Fibroblast of upper back skin (primary cell): ENCODE measurements at regions not wholly inside any gene's neighbourhood (a gene's known extent, or its start where the extent isn't known, plus 50 kb on each side); places are given as distances from the start of the nearest gene placed in this dataset.
"Not testable (repeated sequence)": the region's sequence is repeated elsewhere in the genome, so short reads cannot be mapped to it uniquely, and the experiment has no call there.

Source experiments
- DNase-seq: peaks from one replicate; pipeline ENCODE4 v3.0.0-alpha.2; 2013

DNA sequence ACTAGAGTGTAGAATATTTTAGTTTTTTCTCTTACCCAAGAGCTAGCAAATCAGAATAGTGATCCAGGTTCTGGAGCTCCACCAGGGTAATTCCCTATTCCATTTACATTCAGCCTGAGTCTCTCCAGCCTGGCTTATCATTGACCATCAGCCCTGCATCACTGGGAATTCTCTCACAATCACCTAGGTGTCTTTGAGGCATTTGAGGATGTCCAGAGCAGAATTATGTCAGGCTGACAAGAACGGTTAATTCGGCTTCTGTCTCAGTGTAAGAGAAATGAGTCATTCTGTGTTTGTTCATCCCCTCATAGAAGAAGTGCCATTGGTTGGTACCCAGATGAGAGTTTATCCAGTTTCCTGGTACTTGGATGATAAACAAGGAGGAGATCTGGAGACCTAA is 180.5 kb downstream of the ZNF737 start:
- DNase-seq = no peak

DNA sequence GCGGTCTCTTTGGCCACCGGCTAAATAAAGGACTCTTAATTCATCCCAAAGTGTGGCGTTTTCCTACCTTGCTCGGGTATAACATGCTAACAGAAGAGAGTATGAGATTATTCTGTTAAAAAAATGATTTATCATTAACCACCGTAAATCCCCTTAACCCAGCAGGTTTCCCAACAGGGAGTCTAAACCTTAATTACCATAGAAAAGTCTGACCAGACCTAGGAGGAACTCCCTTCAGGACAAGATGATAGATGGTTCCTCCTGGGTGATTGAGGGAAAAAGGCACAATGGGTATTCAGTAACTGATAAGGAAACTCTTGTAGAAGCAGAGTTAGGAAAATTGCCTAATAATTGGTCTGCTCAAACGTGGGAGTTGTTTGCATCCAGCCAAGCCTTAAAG is 193.7 kb downstream of the ZNF737 start:
- no peak for DNase-seq

DNA sequence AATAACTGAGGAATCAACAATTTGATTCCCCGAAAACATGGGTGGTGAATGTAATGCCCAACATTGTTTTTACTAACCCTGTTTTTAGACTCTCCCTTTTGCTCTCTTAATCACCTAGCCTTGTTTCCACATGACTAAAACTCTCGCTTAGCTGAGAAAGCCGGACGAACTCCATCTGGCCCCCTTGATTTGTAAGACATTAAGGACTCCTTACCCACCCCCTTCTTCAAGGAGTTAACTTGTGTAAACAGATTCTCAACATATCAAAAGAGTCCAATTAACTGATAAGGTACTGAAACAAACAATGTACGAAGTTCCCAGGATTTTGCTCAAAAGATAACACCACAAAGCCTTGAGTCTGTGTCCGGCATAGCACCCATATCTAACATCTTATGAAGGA is 194.3 kb downstream of the ZNF737 start:
- not testable (repeated sequence) for DNase-seq

DNA sequence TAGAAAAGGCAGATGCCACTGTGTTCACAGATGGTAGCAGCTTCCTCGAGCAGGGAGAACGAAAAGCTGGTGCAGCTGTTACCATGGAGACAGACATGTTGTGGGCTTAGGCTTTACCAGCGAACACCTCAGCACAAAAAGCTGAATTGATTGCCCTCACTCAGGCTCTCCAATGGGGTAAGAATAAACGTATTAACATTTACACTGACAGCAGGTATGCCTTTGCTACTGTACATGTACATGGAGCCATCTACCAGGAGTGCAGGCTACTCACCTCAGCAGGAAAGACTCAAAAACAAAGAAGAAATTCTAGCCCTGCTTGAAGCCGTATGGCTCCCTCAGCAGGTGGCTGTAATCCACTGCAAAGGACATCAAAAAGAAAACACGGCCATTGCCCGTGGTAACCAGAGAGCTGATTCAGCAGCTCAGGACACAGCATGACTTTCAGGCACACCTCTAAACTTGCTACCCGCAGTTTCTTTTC is 197.7 kb downstream of the ZNF737 start:
- DNase-seq = no peak

DNA sequence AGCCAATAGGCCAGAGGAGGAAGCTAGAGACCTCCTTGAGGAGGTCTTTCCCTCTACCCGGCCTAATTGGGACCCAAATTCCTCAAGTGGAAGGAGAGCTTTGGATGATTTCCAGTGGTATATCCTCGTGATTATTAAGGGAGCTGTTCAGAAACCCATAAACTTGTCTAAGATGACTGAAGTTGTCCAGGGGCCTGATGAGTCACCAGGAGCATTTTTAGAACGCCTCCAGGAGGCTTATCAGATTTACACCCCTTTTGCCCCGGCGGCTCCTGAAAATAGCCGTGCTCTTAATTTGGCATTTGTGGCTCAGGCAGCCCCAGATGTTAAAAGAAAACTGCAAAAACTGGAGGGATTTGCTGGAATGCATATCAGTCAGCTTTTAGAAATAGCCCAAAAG is 198.1 kb downstream of the ZNF486 start:
- no peak for DNase-seq

DNA sequence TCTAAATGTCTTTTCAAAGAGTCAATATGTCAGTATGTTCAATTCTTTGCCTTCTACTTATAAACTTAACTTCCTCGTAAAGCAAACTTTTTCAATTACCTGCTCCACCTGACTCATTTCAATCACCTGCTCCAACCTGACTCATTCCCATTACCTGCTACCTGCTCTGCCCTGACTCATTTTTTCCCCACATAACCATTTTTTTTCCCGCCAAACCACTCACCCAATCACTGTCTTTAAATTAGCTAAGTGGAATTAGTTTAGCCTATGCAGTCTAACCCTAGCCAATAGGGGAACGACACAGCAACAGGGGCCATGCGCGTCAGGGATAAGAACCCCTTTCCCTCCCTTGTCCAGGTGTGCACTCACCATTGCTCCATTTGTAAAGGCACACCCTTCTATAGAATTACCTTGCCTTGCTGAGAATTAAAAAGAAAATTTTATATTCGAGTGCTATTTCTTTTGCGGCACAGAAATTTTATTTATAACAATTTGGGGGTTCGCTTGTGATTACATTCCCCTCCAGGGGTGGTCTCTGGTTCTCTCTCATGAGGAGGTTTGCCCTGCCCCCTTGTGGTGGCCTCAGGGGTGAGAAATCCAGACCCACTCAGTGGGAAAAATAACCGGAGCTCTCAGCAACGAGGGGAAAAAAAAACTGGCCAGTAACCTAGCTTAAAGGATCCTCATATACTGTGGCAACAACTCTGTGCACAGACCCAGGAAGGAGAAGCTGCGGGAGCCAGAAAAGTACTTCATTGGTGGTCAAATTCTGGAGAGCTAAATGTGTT is 193.1 kb downstream of the ZNF486 start:
- no peak for DNase-seq

DNA sequence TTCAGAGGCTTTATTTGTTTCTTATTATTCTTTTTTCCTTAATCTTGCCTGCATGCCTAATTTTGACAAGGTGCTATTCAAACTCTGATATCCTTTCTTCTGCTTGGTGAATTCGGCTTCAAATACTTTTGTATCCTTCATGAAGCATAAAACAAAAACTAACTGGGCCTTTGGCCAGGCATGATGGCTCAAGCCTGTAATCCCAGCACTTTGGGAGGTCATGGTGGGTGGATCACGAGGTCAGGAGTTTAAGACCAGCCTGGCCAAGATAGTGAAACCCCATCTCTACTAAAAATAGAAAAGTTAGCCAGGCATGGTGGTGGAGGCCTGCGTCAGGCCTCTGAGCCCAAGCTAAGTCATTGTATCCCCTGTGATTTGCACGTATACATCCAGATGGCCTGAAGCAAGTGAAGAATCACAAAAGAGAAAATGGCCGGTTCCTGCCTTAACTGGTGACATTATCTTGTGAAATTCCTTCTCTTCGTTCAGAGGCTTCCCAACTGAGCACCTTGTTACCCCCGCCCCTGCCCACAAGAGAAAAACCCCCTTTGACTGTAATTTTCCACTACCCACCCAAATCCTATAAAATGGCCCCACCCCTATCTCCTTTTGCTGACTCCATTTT is 191.9 kb downstream of the ZNF486 start:
- not testable (repeated sequence) for DNase-seq

DNA sequence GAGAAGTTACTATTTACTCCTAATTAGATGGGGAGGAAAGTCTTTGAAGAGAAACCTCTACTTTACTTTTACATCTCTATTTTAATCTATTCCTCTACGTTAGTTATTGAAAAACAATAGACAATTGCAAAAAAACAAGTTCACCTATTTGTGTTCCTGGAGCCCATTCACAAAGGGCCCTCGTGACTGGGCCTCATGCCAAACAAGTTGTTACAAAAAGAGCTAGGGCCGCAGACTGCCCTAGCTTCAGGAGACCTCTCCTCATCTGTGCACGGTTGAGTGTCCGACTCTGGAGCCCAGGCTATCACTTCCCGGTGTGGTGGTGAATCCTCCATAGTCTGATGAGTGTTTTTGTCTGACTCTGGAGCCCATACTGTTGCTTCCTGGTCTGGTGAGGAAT is 190.9 kb downstream of the ZNF486 start:
- no peak for DNase-seq

DNA sequence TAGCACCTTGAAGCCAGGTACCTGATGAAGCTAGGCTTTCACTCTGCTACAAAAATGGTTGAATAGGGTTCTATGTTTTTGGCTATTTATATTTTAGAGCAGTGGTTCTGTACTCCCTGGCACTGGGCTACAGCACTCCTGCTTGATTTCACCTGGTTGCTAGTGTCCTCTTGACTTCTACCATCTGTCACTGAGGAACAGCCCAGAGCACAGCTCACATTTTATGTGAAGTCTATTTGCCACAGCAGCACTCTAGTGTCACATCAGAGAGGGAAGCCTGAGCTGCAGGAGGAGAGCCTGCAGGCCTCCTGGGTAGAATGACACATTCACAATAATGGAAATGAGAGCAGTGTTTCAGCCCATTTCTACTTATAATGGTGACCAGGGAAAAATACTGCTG is 184.2 kb downstream of the ZNF486 start:
- DNase-seq = no peak

DNA sequence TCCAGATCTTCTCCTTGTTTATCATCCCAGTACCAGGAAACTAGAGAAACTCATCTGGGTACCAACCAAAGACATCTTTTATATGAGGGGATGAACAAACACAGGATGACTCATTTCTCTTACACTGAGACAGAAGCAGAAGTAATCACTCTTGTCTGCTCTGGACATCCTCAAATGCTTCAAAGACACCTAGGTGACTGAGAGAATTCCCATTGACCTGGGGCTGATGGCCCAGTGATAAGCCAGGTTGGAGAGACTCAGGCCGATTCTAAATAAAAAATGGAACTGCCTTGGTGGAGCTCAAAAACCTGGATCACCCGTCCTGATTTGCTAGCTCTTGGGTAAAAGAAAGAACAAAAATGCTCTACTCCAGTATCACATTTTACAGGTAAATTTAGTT is 182.2 kb downstream of the ZNF486 start:
- DNase-seq = no peak

DNA sequence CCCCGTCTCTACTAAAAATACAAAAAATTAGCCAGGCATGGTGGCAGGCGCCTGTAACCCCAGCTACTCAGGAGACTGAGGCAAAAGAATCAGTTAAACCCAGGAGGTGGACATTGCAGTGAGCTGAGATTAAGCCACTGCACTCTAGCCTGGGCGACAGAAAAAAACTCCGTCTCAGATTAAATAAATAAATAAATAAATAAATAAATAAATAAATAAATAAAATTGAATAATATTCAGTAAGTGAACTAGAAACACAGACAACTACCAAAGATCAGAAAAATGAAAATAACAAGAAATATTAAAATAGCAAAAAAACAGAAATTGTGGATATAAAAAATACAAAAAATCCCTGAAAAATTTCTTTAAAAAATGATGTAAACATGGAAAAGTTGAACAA is 172.4 kb downstream of the ZNF486 start:
- DNase-seq = no peak

DNA sequence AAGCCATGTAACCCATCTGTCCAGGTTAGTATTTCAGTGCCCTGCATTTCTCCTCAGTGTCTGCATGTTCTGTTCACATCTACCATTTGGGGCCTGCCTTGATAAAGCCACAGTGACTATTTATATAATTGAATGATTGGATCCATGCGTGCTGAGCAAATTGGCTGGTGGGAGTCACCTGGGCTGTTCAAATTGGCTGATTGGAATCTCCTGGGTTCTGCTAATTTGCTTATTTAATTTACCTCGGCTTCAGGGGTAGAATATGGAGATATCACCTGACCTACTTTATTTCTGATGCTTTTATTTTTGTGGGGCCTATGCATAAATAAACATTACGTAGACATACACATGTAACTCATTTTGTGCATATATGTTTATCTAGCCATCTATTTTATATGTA is 167.7 kb downstream of the ZNF486 start:
- DNase-seq = no peak

DNA sequence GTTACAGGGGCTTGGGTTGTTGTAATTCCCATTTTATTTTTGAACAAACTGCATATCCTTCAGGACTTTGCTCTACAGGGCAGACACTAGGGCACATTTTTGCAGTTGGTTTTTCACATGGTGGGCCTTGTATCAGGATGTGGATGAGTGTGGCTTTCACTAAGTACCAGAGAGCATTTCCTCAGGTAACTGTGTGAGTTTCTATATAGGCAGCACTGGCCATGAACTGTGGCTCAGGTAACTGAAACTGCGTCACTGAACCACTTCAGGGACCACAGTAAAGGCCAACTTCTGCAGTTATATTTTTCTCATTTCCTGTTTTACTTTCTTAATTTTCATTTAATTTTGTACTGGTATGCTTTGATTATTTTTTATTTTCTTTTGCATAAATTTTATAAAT is 166.5 kb downstream of the ZNF486 start:
- DNase-seq = no peak

DNA sequence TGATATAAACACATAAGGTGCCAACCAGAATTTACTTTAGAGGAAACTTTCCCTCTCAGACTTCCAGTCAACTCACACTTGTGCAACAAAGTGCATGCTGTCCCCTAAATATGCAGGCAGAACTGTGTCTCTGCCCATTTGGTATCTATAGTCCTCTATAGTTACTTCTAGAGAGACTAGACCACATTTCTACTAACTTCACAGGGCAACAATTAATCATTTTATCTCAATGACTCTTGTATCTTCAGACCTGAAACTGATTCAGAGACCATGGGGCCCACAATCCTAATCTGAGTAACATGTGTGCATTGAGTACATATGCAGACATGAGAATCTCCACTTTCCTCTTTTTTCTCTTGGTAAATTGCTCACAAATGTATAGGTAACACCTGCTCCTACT is 158.1 kb downstream of the ZNF486 start:
- no peak for DNase-seq

DNA sequence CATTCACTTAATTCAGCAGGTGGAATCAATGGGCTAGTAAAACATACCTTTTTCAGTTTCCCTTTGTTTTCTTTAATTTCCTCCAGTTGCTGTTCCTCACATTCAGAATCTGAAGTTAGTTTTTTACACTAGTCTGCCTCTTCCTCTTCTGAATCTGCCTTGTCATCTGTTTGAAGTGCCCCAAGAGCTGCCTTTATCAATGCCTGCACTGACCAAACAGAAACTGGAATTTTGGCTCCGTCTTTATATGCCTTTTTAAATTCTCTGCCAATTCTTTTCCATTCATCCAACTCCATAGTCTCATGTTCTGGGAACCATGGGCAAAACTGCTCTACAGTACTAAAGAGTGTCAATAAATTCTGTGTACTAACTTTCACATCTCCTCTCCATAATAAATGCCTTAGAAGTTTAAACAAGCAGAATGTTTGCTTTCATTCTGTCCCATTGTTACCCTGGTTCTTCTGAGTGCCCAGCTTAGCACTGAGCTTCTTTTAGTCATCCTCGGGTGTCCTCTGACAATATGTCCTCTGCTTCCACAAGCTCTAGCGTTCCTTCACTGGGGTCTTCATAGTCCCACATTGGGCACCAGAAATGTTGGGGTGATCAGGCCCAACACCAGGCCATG is 154.2 kb downstream of the ZNF486 start:
- no peak for DNase-seq

DNA sequence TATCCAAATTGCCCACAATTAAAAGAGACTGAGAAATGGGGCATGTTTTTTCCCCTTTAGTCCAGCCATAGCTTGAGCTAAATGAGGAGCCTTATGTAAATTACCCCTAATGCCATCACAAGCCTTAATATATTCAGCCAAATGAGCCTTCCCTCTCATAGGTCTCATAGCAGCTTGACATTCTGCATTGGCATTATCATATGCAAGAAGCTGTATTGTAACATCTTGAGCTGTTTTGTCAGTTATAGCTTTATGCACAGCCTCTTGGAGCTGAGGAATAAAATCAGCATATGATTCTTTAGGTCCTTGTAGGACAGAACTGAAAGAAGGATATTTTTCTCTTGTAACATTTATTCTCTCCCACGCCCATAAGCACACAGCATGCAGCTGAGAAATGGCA is 153.2 kb downstream of the ZNF486 start:
- no peak for DNase-seq

DNA sequence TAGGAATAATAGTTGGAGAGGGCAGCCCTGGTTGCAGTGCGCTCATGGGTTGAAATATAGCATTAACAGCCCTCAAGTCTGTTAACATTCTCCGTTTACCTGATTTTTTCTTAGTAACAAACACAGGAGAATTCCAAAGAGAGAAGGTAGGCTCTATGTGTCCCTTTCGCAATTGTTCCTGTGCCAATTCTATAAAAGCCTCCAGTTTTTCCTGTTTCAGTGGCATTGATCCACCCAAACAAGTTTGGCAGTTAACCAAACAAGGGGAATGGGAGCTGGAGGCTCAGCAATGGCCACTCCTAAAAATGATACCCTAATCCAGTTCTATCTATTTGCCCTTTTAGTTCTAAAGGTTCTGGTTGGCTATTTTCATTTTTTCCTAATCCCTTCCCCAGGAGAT is 151.6 kb downstream of the ZNF486 start:
- no peak for DNase-seq

DNA sequence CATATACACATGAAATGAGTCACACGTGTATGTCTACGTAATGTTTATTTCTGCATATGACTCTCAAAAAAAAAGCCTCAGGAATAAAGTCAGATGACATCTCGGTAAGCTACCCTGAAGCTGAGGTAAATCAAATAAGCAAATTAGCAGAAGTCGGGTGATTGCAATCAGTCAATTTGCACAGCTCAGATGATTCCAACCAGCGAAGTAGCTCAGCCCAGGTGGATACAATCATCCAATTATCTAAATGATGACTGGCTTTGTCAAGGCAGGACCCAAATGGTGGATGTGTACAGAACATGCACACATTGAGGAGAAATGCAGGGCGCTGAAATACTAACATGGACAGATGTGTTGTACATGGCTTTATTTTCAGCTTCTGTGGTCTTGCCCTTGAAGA is 148.5 kb downstream of the ZNF486 start:
- DNase-seq = no peak

DNA sequence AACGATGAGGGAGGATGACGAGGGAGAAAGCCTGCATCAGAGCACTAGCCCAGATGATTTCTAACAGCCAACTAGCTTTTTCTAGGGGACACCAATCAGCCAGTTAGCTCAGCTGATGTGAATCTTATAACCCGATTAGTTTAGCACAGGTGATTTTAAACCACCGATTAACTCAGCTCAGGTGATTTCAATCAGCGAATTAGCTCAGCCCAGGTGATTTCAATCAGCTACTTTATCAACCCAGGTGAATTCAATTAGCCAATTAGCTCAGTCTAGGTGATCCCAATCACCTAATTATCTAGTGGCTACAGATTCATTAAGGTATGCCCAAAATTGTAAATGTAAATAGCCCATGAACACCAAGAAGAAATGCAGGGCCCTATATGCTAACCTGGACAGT is 146.9 kb downstream of the ZNF486 start:
- no peak for DNase-seq

DNA sequence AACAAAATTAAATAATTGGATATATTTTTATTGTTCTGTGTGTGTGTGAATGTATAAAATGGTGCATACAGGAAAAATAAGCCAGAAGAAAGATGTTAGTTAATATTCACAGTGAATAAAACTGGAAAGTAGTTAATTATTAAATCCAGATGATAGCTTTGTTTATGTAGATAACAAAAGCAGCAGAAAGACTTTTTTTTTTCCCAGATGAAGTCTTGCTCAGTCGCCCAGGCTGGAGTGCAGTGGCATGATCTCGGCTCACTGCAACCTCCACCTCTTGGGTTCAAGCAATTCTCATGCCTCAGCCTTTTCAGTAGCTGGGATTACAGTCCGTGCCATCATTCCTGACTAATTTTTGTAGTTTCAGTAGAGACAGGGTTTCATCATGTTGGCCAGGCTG is 140.1 kb downstream of the ZNF486 start:
- no peak for DNase-seq

DNA sequence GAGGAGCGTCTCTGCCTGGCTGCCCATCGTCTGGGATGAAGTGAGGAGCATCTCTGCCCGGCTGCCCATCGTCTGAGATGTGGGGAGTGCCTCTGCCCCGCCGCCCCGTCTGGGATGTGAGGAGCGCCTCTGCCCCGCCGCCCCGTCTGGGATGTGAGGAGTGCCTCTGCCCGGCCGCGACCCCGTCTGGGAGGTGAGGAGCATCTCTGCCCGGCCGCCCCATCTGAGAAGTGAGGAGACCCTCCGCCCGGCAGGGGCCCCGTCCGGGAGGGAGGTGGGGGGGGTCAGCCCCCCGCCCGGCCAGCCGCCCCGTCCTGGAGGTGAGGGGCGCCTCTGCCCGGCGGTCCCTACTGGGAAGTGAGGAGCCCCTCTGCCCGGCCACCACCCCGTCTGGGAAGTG is 129.3 kb downstream of the ZNF486 start:
- not testable (repeated sequence) for DNase-seq

DNA sequence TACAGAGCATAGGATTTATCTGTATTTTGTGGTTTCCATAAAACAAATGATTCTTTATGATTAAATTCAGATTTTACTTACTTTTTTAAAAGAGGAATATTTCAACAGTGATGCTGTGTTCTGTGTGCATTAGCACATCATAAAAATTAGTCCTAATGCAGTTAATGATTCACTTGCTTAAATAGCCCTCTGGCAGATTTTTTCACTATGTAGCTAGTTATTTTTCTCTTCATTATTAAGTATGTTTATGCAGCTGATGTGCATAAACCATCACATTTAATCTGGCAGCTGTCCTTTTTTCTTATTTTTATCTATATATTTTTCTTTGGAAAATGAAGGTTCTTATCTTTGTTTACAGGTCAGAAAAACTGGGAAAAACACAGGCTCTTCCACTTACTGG is 127.2 kb downstream of the ZNF486 start:
- DNase-seq = no peak

DNA sequence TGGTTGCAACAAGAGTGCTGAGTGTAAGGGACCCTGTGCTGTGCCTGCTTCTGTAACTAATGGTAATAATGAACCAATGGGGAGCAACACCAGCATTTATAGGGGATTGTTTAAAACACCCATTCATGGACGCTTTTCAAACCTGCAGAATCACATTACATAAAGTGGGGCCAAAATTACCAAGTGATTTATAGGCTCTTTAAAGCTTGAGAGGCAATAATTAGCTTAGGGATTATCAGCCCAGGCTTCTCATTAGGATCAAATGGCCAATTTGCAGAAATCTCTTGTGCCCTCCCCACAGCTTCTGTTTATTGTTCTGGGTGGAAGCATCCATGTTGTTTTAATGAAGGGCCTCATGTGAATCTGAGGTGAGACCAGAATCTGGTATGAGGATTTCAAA is 125.5 kb downstream of the ZNF486 start:
- DNase-seq = not testable (repeated sequence)

DNA sequence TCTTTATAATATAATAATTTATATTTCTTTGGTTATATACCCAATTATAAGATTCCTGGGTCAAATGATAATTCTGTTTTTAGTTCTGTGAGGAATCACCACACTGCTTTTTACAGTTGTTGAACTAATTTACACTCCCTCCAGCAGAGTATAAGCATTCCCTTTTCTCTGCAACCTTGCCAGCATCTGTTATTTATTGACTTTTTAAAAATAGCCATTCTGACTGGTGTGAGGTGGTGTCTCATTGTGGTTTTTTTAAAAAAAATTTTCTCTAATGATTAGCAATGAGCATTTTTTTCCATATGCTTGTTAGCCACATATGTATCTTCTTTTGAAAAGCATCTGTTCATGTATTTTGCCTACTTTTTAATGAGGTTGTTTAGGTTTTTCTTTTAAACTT is 122.2 kb downstream of the ZNF486 start:
- no peak for DNase-seq
